ENCODE measurements at regions not wholly inside any gene's neighbourhood (a gene's known extent, or its start where the extent isn't known, plus 50 kb on each side); places are given as distances from the start of the nearest gene placed in this dataset.

- TF ChIP-seq CTCF (conservative IDR thresholded peaks at IDR 0.05; ENCODE audit: control insufficient read depth, insufficient read depth, low read depth, low read length), result no peak
- H3K4me3 ChIP-seq (ENCODE audit: control insufficient read depth, low read depth, low read length), result no peak overlapping the region
- no peak for DNase-seq (ENCODE audit: low read depth)
Observed at GRCh38 chr1:194476351-194476750, 1289.9 kb upstream of the B3GALT2 start.

DNA sequence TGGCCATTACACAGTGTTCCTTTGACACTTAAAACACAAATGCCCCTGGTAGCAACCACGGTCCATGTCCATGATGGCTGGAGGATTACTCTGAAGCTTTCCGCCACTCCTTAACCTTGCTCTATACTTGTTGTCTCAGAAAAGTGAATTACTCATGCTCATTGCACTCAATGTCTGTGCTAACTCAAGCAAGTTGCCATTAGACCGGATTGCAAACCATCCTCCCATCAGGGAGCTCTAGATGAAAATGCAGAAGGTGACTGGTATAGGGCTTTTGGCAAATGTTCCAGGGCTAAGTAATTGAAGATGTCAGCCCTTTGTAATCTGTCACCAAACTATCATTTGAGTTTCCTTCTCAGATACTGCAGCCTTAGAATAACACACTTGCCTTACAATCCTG, 1288.3 kb upstream of the B3GALT2 start:
- no peak for TF ChIP-seq CTCF (conservative IDR thresholded peaks at IDR 0.05; ENCODE audit: control insufficient read depth, insufficient read depth, low read depth, low read length)
- H3K4me3 ChIP-seq (ENCODE audit: control insufficient read depth, low read depth, low read length), result no peak overlapping the region
- no peak for DNase-seq (ENCODE audit: low read depth)

DNA sequence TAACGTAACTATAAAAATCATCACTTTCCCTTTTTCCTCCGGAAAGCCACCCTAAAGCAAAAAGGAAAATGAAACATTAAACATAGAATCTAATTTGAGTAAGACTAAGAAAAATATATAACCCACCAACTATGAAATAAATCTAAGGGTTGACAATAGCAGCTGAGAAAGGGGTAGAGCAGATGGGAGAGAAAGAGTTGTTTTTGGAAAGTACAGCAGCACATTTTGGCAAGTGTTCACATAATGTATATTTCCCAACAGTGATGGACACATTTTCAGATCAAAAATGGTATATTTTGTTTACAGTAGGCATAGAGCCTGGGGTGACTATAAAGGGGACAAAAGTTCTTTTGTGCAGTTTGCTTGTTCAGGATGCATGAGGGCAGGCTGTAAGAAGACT, 1287.4 kb upstream of the B3GALT2 start:
- DNase-seq (ENCODE audit: low read depth), result no peak
- TF ChIP-seq CTCF (conservative IDR thresholded peaks at IDR 0.05; ENCODE audit: control insufficient read depth, insufficient read depth, low read depth, low read length), result no peak
- H3K4me3 ChIP-seq (ENCODE audit: control insufficient read depth, low read depth, low read length), result no peak overlapping the region

GRCh38 chr1:194469282-194469681, 1282.9 kb upstream of the B3GALT2 start:
- DNase-seq (ENCODE audit: low read depth), result no peak
- no peak for TF ChIP-seq CTCF (conservative IDR thresholded peaks at IDR 0.05; ENCODE audit: control insufficient read depth, insufficient read depth, low read depth, low read length)
- no peak overlapping the region for H3K4me3 ChIP-seq (ENCODE audit: control insufficient read depth, low read depth, low read length)

DNA sequence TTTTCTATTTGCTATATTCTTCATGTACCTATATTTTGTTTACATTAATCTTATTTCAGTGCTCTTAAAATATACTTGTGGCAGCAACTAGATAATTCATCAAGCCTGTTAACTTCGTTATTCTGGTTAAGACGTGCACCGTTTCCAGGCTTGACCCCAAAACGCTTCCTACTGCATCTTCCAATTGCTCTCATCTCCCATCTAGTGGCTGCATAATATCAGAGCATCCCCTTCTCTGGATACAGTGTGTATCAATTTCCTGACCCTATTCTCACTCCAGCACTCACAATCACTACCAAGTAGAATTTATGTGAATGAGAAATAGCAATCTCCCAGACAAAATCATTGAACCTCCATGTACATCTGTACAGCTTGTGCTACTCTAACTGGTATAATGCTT, 1280.3 kb upstream of the B3GALT2 start:
- DNase-seq (ENCODE audit: low read depth), result no peak
- H3K4me3 ChIP-seq (ENCODE audit: control insufficient read depth, low read depth, low read length), result no peak overlapping the region
- no peak for TF ChIP-seq CTCF (conservative IDR thresholded peaks at IDR 0.05; ENCODE audit: control insufficient read depth, insufficient read depth, low read depth, low read length)

DNA sequence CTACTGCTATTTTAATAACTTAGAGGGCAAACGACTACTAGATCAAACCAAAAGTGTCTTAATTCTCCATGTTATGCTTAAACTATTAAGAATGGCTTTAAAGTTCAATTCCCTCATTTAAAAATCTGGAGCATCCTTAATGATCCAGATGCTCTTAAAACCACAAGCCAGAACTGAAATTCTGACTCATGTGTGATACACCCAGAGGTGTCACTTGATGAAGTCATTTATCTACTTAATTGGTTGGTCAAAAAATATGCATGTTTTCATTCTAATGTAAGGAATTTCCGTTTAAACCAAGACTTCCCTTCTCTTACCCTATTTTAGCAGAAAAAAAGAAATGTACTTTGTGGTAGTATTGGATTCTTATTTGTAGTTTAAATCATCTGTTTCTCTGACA, 1261.2 kb upstream of the B3GALT2 start:
- TF ChIP-seq CTCF (conservative IDR thresholded peaks at IDR 0.05; ENCODE audit: control insufficient read depth, insufficient read depth, low read depth, low read length), result no peak
- no peak for DNase-seq (ENCODE audit: low read depth)
- no peak overlapping the region for H3K4me3 ChIP-seq (ENCODE audit: control insufficient read depth, low read depth, low read length)

DNA sequence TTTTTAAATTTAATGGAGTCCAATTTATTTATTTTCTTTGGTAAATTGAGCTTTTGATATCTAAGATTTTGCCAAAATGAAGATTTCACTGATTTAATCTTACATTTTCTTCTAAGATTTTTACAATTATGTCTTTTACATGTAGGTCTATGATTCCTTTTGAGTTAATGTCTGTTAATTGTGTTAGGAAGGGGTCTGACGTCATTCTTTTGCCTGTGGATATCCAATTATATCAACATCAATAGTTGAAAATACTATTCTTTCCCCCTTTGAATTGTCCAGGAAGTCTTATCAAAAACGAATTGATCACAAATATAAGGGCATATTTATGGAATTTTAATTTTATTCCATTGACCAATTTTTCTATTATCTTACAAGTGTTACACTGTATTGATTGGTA, 1258.8 kb upstream of the B3GALT2 start:
- no peak overlapping the region for H3K4me3 ChIP-seq (ENCODE audit: control insufficient read depth, low read depth, low read length)
- no peak for TF ChIP-seq CTCF (conservative IDR thresholded peaks at IDR 0.05; ENCODE audit: control insufficient read depth, insufficient read depth, low read depth, low read length)
- no peak for DNase-seq (ENCODE audit: low read depth)
